DND-41 (cell line): ENCODE measurements at regions not wholly inside any gene's neighbourhood (a gene's known extent, or its start where the extent isn't known, plus 50 kb on each side); places are given as distances from the start of the nearest gene placed in this dataset.

ENCODE experiments used
- ATAC-seq: fragments of 200-7000 bp; cut with Tn5 transposase; 3 replicates; pipeline ENCODE4 v1.9.1; 2021; ENCODE audit warnings: low read depth; ENCODE audit not compliant: insufficient read depth
- DNase-seq: peaks from one replicate; pipeline ENCODE4 v3.0.0-alpha.2; 2020
- H2AFZ ChIP-seq: 2 replicates; pipeline ENCODE4 v1.6.0; 2012; ENCODE audit warnings: low read depth, low read length
- H3K27ac ChIP-seq: 2 replicates; pipeline ENCODE4 v1.5.1; 2012; ENCODE audit warnings: low read length, inconsistent platforms
- H3K27me3 ChIP-seq: fragments of 200-600 bp; sonication (generic); 2 replicates; pipeline ENCODE4 v1.6.0; 2012; ENCODE audit warnings: low read length, mild to moderate bottlenecking, inconsistent platforms; ENCODE audit not compliant: insufficient read depth, poor library complexity
- H3K36me3 ChIP-seq: 2 replicates; pipeline ENCODE4 v1.5.1; 2012; ENCODE audit warnings: low read length, inconsistent platforms; ENCODE audit not compliant: insufficient read depth
- H3K4me1 ChIP-seq: 2 replicates; pipeline ENCODE4 v1.5.1; 2012; ENCODE audit warnings: mild to moderate bottlenecking, low read length; ENCODE audit not compliant: insufficient read depth
- H3K4me2 ChIP-seq: 2 replicates; pipeline ENCODE4 v1.6.0; 2012; ENCODE audit warnings: mild to moderate bottlenecking, moderate library complexity, low read length, inconsistent platforms; ENCODE audit not compliant: insufficient read depth
- H3K4me3 ChIP-seq, 2 experiments: fragments of 200-600 bp in 1 of 2; shearing (Covaris generic) in 1 of 2; 2 replicates each; pipeline ENCODE4 v1.5.1; 2012 to 2016; ENCODE audit warnings: inconsistent platforms in 2 of 2, low read length in 2 of 2, mild to moderate bottlenecking in 2 of 2, low read depth in 1 of 2, moderate library complexity in 1 of 2
- H3K79me2 ChIP-seq: 2 replicates; pipeline ENCODE4 v1.6.0; 2012; ENCODE audit warnings: low read length, inconsistent platforms; ENCODE audit not compliant: insufficient read depth
- H3K9ac ChIP-seq: 2 replicates; pipeline ENCODE4 v1.6.0; 2012; ENCODE audit warnings: low read depth, mild to moderate bottlenecking, inconsistent platforms, low read length, moderate library complexity
- H3K9me3 ChIP-seq: 2 replicates; pipeline ENCODE4 v1.5.1; 2012; ENCODE audit warnings: low read length, moderate library complexity, mild to moderate bottlenecking, inconsistent platforms; ENCODE audit not compliant: insufficient read depth, severe bottlenecking
- H4K20me1 ChIP-seq: 2 replicates; pipeline ENCODE4 v1.6.0; 2012; ENCODE audit warnings: low read length; ENCODE audit not compliant: insufficient read depth
- EZH2 ChIP-seq: IDR thresholded peaks from 3 replicates; pipeline ENCODE4 v1.6.1; 2012; ENCODE audit warnings: borderline replicate concordance, low read depth, mild to moderate bottlenecking, moderate library complexity, low read length, inconsistent platforms; ENCODE audit not compliant: severe bottlenecking
- TF ChIP-seq, protein P1 (sequence below): IDR thresholded peaks from 2 replicates; pipeline ENCODE4 v1.5.1; 2012; ENCODE audit warnings: borderline replicate concordance, low read length, moderate library complexity, mild to moderate bottlenecking; ENCODE audit not compliant: poor library complexity, severe bottlenecking; ENCODE audit errors: extremely low read depth

DNA sequence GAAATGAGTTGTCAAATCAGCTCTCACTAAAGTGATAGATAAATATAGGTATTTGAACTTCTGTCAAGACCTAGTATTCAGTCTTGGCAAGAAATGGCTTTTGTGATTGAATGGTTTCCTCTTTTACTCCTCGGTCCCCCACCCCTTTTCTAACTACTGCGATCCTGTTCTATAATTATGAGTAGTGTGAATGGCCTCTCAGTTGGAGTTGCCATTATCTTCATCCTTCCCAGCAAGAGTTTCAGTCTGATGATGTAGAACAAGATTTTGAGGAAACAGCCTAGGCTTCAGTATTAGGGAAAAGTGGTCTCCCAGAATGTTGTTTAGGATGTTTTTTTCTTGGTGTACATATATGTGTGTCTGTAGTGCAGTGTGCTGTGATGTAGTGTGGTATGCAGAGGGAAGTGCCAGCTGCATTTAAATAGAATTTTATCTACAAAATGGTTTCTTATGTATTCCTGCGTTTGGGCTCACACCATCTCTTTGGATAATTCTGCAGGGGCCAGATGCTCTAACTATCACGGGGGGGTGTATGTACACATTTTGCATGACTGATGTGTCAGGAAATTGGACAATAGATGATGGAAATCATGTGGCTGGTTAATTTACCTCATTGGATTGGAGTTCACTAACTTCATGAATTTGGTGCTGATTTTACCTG is 180.1 kb upstream of the MMS22L start:
- no peaks in the 10 kb centered on the region for H3K27me3 ChIP-seq
- no peak overlapping the region for H3K4me3 ChIP-seq
- H3K79me2 ChIP-seq = no peaks in the 10 kb centered on the region
- H3K4me2 ChIP-seq = no peak overlapping the region
- DNase-seq (no peak), ATAC-seq (no peak)
- no peaks in the 10 kb centered on the region for H3K36me3 ChIP-seq
- H3K27ac ChIP-seq = no peak overlapping the region
- H2AFZ ChIP-seq = no peak overlapping the region
- H3K9ac ChIP-seq = no peak overlapping the region
- H4K20me1 ChIP-seq = no peaks in the 10 kb centered on the region
- H3K9me3 ChIP-seq = no peaks in the 10 kb centered on the region
- TF ChIP-seq EZH2 = no peak
- TF ChIP-seq, protein P1, sequence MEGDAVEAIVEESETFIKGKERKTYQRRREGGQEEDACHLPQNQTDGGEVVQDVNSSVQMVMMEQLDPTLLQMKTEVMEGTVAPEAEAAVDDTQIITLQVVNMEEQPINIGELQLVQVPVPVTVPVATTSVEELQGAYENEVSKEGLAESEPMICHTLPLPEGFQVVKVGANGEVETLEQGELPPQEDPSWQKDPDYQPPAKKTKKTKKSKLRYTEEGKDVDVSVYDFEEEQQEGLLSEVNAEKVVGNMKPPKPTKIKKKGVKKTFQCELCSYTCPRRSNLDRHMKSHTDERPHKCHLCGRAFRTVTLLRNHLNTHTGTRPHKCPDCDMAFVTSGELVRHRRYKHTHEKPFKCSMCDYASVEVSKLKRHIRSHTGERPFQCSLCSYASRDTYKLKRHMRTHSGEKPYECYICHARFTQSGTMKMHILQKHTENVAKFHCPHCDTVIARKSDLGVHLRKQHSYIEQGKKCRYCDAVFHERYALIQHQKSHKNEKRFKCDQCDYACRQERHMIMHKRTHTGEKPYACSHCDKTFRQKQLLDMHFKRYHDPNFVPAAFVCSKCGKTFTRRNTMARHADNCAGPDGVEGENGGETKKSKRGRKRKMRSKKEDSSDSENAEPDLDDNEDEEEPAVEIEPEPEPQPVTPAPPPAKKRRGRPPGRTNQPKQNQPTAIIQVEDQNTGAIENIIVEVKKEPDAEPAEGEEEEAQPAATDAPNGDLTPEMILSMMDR = no peak
- no peaks in the 10 kb centered on the region for H3K4me1 ChIP-seq

- TF ChIP-seq EZH2 = no peak
- TF ChIP-seq, protein P1 = no peak
- no peak overlapping the region for H3K4me3 ChIP-seq
- H3K36me3 ChIP-seq = no peaks in the 10 kb centered on the region
- H3K79me2 ChIP-seq = no peaks in the 10 kb centered on the region
- no peaks in the 10 kb centered on the region for H4K20me1 ChIP-seq
- H3K27me3 ChIP-seq = no peaks in the 10 kb centered on the region
- H3K9me3 ChIP-seq = no peaks in the 10 kb centered on the region
- DNase-seq = no peak
- no peak for ATAC-seq
- no peak overlapping the region for H3K4me2 ChIP-seq
- H3K9ac ChIP-seq = no peak overlapping the region
- H3K27ac ChIP-seq = no peak overlapping the region
- H2AFZ ChIP-seq = no peak overlapping the region
- no peaks in the 10 kb centered on the region for H3K4me1 ChIP-seq
These were observed 183.0 kb upstream of the MMS22L start for GRCh38 chr6:97465877-97466561.

- no peak overlapping the region for H3K27ac ChIP-seq
- no peaks in the 10 kb centered on the region for H3K4me1 ChIP-seq
These were observed 186.0 kb upstream of the MMS22L start for GRCh38 chr6:97468981-97469380.

More at GRCh38 chr6:97468981-97469380, 186.0 kb upstream of the MMS22L start:
- ATAC-seq = no peak
- TF ChIP-seq EZH2 = no peak
- TF ChIP-seq, protein P1 = no peak
- H3K4me3 ChIP-seq = no peak overlapping the region
- H3K36me3 ChIP-seq = no peaks in the 10 kb centered on the region
- H3K9ac ChIP-seq = no peak overlapping the region
- no peaks in the 10 kb centered on the region for H4K20me1 ChIP-seq
- no peak overlapping the region for H2AFZ ChIP-seq
- no peaks in the 10 kb centered on the region for H3K79me2 ChIP-seq
- H3K9me3 ChIP-seq = no peaks in the 10 kb centered on the region
- H3K27me3 ChIP-seq = no peaks in the 10 kb centered on the region
- no peak overlapping the region for H3K4me2 ChIP-seq
- DNase-seq = no peak
